ENCODE measurements at regions not wholly inside any gene's neighbourhood (a gene's known extent, or its start where the extent isn't known, plus 50 kb on each side); places are given as distances from the start of the nearest gene placed in this dataset.

GRCh38 chr15:94141802-94142201 is 89.6 kb upstream of the MCTP2 start (continued):
- TF ChIP-seq REST (IDR thresholded peaks at IDR 0.05; ENCODE audit: low read depth, low read length): no peak

GRCh38 chr15:94135486-94136147 is 95.7 kb upstream of the MCTP2 start:
- Histone ChIP-seq H3K27ac (ENCODE audit: control insufficient read depth, insufficient read depth) (no peak overlapping the region), H3K36me3 (ENCODE audit: control insufficient read depth in 2 of 2, insufficient read depth in 2 of 2, low read length in 1 of 2) (no peaks in the 10 kb centered on the region), H3K4me3 (no peak overlapping the region), H4K20me1 (ENCODE audit: control insufficient read depth, insufficient read depth) (no peaks in the 10 kb centered on the region), H2AFZ (ENCODE audit: control insufficient read depth, low read depth, low read length) (no peak overlapping the region), H3K27me3 (replicated peaks in 1 of 2; ENCODE audit: control insufficient read depth in 2 of 2, insufficient read depth in 2 of 2, low read length in 1 of 2) (no peaks in the 10 kb centered on the region; a peak in 1 of 4 replicates), H3K4me1 (ENCODE audit: control insufficient read depth, insufficient read depth, low read length) (no peaks in the 10 kb centered on the region), H3K79me2 (ENCODE audit: control insufficient read depth, insufficient read depth, low read length) (no peaks in the 10 kb centered on the region), H3K9me3 (replicated peaks; ENCODE audit: control insufficient read depth, insufficient read depth, low read length) (no peaks in the 10 kb centered on the region), H3K9ac (ENCODE audit: control insufficient read depth, insufficient read depth, low read length) (no peak overlapping the region), H3K4me2 (ENCODE audit: control insufficient read depth, insufficient read depth) (no peak overlapping the region)
- ATAC-seq: no peak
- no peak for FAIRE-seq
- ChIA-PET POLR2A (no interaction called here), RAD21 (ENCODE audit: unreplicated experiment) (no interaction called here), SMC1A (ENCODE audit: uncharacterized antibody, unreplicated experiment) (no interaction called here), CTCF (interaction anchor here (1.0 to 1.4 kb wide), 3 partner anchors 16 to 29 kb away, joined by 3 to 5 read pairs (median 3); no protein-coding TSS in a partner anchor)
- intact Hi-C loops (cut with micrococcal nuclease; ENCODE audit: unreplicated experiment) (no loop called here), in situ Hi-C loops (cut with MboI) (no loop called here)
- BruUV-seq (replicated peaks): no TSS peak
- WGBS (ENCODE audit: insufficient coverage, insufficient replicate concordance, low lambda C conversion rate, missing lambda C conversion rate): 0% methylated on average over 1 of the region's 1 CpG
- no peak for TF ChIP-seq POLR2A (IDR thresholded peaks at IDR 0.05; ENCODE audit: low read depth, low read length)
- TF ChIP-seq ZNF592 (IDR thresholded peaks at IDR 0.05): no peak
- TF ChIP-seq ZNF622 (IDR thresholded peaks at IDR 0.05): no peak
- 0 out of 2 replicates have a peak, but pooled peaks have one; percentile 16 for TF ChIP-seq RAD21 (IDR thresholded peaks at IDR 0.05; ENCODE audit: insufficient read depth, low read depth, low read length)
- TF ChIP-seq SMARCA5 (IDR thresholded peaks at IDR 0.05): no peak
- TF ChIP-seq NFIC (IDR thresholded peaks at IDR 0.05; ENCODE audit: low read depth, low read length): no peak
- DNase-seq (ENCODE audit: low read depth, low spot score): no peak

All from GM12878 (cell line).